Naive thymus-derived CD4-positive, alpha-beta T cell (primary cell): ENCODE measurements at regions not wholly inside any gene's neighbourhood (a gene's known extent, or its start where the extent isn't known, plus 50 kb on each side); places are given as distances from the start of the nearest gene placed in this dataset.

Experiments used
- ATAC-seq: fragments of 150-1000 bp; cut with Tn5 transposase; 2 replicates; pipeline ENCODE4 v1.10.0; 2021; ENCODE audit warnings: mild to moderate bottlenecking, moderate library complexity
- CTCF ChIA-PET: fragments of 350-600 bp; sonication (Branson Sonifier 250); formaldehyde crosslinking; loops from one replicate; lab custom pipeline; 2021; ENCODE audit warnings: antibody characterized with exemption; lab: Charles Lee
- POLR2A ChIA-PET: fragments of 350-600 bp; sonication (Branson Sonifier 250); formaldehyde crosslinking; loops from one replicate; lab custom pipeline; 2021; ENCODE audit warnings: antibody characterized with exemption, inconsistent platforms; lab: Charles Lee
- DNase-seq, 9 donors: peaks; one replicate each; pipeline versions ENCODE4 v3.0.0 to v3.0.0-alpha.2; 2020 to 2022; ENCODE audit warnings: mixed read lengths in 1 of 9
- H3K27ac ChIP-seq: one replicate; pipeline ENCODE4 v1.7.0; 2013; ENCODE audit warnings: mild to moderate bottlenecking, low read depth, low read length, moderate library complexity
- H3K27me3 ChIP-seq, 2 donors: one replicate each; pipeline ENCODE4 v1.7.0; 2013; ENCODE audit warnings: low read length in 2 of 2, mild to moderate bottlenecking in 2 of 2, moderate library complexity in 2 of 2; ENCODE audit not compliant: control insufficient read depth in 2 of 2, insufficient read depth in 2 of 2
- H3K36me3 ChIP-seq, 3 experiments: 1 replicate in 2 of 3; 2 replicates in 1 of 3; pipeline ENCODE4 v1.7.0; 2013; ENCODE audit warnings: low read length in 3 of 3, mild to moderate bottlenecking in 3 of 3, moderate library complexity in 1 of 3; ENCODE audit not compliant: insufficient read depth in 3 of 3, control insufficient read depth in 2 of 3
- H3K4me1 ChIP-seq, 2 donors: one replicate each; pipeline ENCODE4 v1.7.0; 2013; ENCODE audit warnings: low read length in 2 of 2, mild to moderate bottlenecking in 2 of 2, moderate library complexity in 1 of 2; ENCODE audit not compliant: control insufficient read depth in 2 of 2, insufficient read depth in 2 of 2
- H3K4me3 ChIP-seq: 2 replicates; pipeline ENCODE4 v1.7.0; 2013; ENCODE audit warnings: mild to moderate bottlenecking, low read length
- H3K9me3 ChIP-seq, 3 experiments: 1 replicate in 2 of 3; 2 replicates in 1 of 3; pipeline ENCODE4 v1.7.0; 2013; ENCODE audit warnings: low read length in 3 of 3; ENCODE audit not compliant: control insufficient read depth in 2 of 3
- H3K27ac Mint-ChIP-seq, 9 donors: one replicate each; pipeline ENCODE4 v1.8.0; 2020 to 2022; ENCODE audit warnings: mixed read lengths in 9 of 9, mild to moderate bottlenecking in 8 of 9, moderate library complexity in 5 of 9, inconsistent platforms in 2 of 9
- H3K27me3 Mint-ChIP-seq, 5 donors: one replicate each; pipeline ENCODE4 v1.8.0; 2021 to 2022; ENCODE audit warnings: mixed read lengths in 5 of 5, mild to moderate bottlenecking in 1 of 5
- H3K36me3 Mint-ChIP-seq, 5 donors: one replicate each; pipeline ENCODE4 v1.8.0; 2020 to 2022; ENCODE audit warnings: mixed read lengths in 5 of 5, mild to moderate bottlenecking in 3 of 5, inconsistent platforms in 1 of 5
- H3K4me1 Mint-ChIP-seq, 7 donors: one replicate each; pipeline ENCODE4 v1.8.0; 2020 to 2022; ENCODE audit warnings: mixed read lengths in 7 of 7, mild to moderate bottlenecking in 3 of 7, inconsistent platforms in 1 of 7
- H3K4me3 Mint-ChIP-seq, 10 donors: one replicate each; pipeline ENCODE4 v1.8.0; 2020 to 2022; ENCODE audit warnings: mild to moderate bottlenecking in 10 of 10, mixed read lengths in 10 of 10, moderate library complexity in 6 of 10, inconsistent platforms in 2 of 10
- H3K9me3 Mint-ChIP-seq, 11 donors: one replicate each; pipeline ENCODE4 v1.8.0; 2020 to 2022; ENCODE audit warnings: mixed read lengths in 11 of 11, mild to moderate bottlenecking in 4 of 11, inconsistent platforms in 1 of 11, moderate library complexity in 1 of 11
- intact Hi-C, 2 donors: fragments of 100-400 bp; cut with micrococcal nuclease; formaldehyde crosslinking; loops; one replicate each; pipeline ENCODE4 v1.15.1; 2023

DNA sequence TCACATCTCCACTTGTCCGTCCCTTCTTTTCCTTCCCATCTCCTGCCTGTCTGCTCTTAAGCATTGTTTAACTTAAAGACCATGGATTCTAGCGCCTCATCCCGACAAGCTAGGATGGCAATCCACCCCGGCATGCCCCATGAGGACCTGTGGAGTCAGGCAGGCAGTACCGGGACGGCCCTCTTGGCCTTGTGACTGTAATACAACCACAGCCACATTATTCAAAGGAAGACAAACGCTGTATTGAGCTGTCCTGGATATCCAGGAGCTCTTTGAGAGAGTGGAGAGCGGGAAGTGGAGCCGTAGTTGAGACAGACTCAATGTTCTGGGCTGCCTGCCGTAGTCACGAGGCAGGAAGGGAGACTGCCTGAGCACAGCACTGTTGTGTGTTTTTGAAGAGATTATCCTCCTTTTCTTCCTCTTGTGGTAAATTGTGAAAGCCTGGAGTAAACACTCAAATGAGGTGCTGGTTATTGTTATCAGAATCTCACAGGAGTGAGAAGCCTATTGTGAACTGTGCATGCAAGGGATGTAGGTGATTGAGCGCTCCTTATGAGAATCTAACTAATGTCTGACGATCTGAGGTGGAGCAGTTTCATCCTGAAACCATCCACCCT, 929.8 kb upstream of the CNTNAP5 start:
- no peaks in the 10 kb centered on the region for H3K4me1 ChIP-seq
- no peaks in the 10 kb centered on the region for H3K36me3 Mint-ChIP-seq
- no peaks in the 10 kb centered on the region for H3K27me3 ChIP-seq
- CTCF ChIA-PET: no interaction called here
- H3K4me3 ChIP-seq: no peak overlapping the region
- peaks cover 4 to 16% (median 8%) of the 10 kb centered on the region in 11 donors for H3K9me3 Mint-ChIP-seq
- H3K27ac Mint-ChIP-seq: no peak overlapping the region
- no peaks in the 10 kb centered on the region for H3K27me3 Mint-ChIP-seq
- no peaks in the 10 kb centered on the region for H3K4me1 Mint-ChIP-seq
- no peak overlapping the region for H3K4me3 Mint-ChIP-seq
- H3K27ac ChIP-seq: no peak overlapping the region
- H3K36me3 ChIP-seq: no peaks in the 10 kb centered on the region
- DNase-seq (no peak), ATAC-seq (peak; percentile 34)
- no peaks in the 10 kb centered on the region for H3K9me3 ChIP-seq
- POLR2A ChIA-PET: no interaction called here
- intact Hi-C loops: no loop called here

- CTCF ChIA-PET: no interaction called here
- no peaks in the 10 kb centered on the region for H3K27me3 Mint-ChIP-seq
- no peaks in the 10 kb centered on the region for H3K4me1 Mint-ChIP-seq
- H3K4me1 ChIP-seq: no peaks in the 10 kb centered on the region
- POLR2A ChIA-PET: no interaction called here
- ATAC-seq: no peak
- intact Hi-C loops: no loop called here
- H3K4me3 Mint-ChIP-seq: no peak overlapping the region
- H3K27ac ChIP-seq: no peak overlapping the region
- H3K9me3 Mint-ChIP-seq: peaks cover 3 to 14% (median 10%) of the 10 kb centered on the region in 11 donors
- DNase-seq: no peak
- H3K27ac Mint-ChIP-seq: no peak overlapping the region
- H3K4me3 ChIP-seq: no peak overlapping the region
- no peaks in the 10 kb centered on the region for H3K36me3 ChIP-seq
- H3K36me3 Mint-ChIP-seq: no peaks in the 10 kb centered on the region
- H3K27me3 ChIP-seq: no peaks in the 10 kb centered on the region
- H3K9me3 ChIP-seq: no peaks in the 10 kb centered on the region
Observed at GRCh38 chr2:123098619-123099018, 926.5 kb upstream of the CNTNAP5 start.

GRCh38 chr2:123101434-123101833, 923.7 kb upstream of the CNTNAP5 start:
- Mint-ChIP-seq H3K4me3 (no peak overlapping the region), H3K36me3 (no peaks in the 10 kb centered on the region), H3K27ac (no peak overlapping the region), H3K27me3 (no peaks in the 10 kb centered on the region), H3K9me3 (peaks cover 0 to 15% (median 6%) of the 10 kb centered on the region in 11 donors), H3K4me1 (no peaks in the 10 kb centered on the region)
- H3K9me3 ChIP-seq: no peaks in the 10 kb centered on the region
- no peaks in the 10 kb centered on the region for H3K27me3 ChIP-seq
- H3K4me1 ChIP-seq: no peaks in the 10 kb centered on the region
- DNase-seq (no peak), ATAC-seq (no peak)
- CTCF ChIA-PET: no interaction called here
- H3K4me3 ChIP-seq: no peak overlapping the region
- H3K36me3 ChIP-seq: no peaks in the 10 kb centered on the region
- H3K27ac ChIP-seq: no peak overlapping the region
- POLR2A ChIA-PET: no interaction called here
- intact Hi-C loops: no loop called here

- H3K4me1 ChIP-seq: no peaks in the 10 kb centered on the region
- CTCF ChIA-PET: no interaction called here
- no peak overlapping the region for H3K4me3 Mint-ChIP-seq
- no peaks in the 10 kb centered on the region for H3K36me3 ChIP-seq
- H3K27me3 Mint-ChIP-seq: no peaks in the 10 kb centered on the region
- no peak for ATAC-seq
- H3K27ac Mint-ChIP-seq: no peak overlapping the region
- no peaks in the 10 kb centered on the region for H3K4me1 Mint-ChIP-seq
- no peaks in the 10 kb centered on the region for H3K27me3 ChIP-seq
- peaks cover 0 to 22% (median 7%) of the 10 kb centered on the region in 11 donors for H3K9me3 Mint-ChIP-seq
- H3K9me3 ChIP-seq: no peaks in the 10 kb centered on the region
- POLR2A ChIA-PET: no interaction called here
- intact Hi-C loops: no loop called here
- H3K36me3 Mint-ChIP-seq: no peaks in the 10 kb centered on the region
- H3K27ac ChIP-seq: no peak overlapping the region
- DNase-seq: no peak
- H3K4me3 ChIP-seq: no peak overlapping the region
Observed at GRCh38 chr2:123103902-123104301, 921.2 kb upstream of the CNTNAP5 start.

DNA sequence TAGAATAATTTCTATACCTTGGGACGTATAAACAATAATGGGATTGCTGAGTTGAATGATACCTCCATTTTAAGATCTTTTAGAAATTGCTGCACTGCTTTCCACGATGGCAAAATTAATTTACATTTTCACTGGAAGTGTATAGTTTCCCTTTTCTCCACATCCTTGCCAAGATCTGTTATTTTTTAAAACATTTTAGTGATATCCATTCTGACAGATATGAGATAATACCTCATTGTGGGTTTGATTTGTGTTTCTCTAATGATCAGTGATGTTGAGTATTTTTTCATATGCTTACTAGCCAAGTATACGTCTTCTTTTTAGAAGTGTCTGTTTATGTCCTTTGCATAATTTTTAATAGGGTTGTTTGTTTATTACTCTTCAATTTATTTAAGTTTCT, 908.5 kb upstream of the CNTNAP5 start:
- POLR2A ChIA-PET: no interaction called here
- ATAC-seq: no peak
- no peak for DNase-seq
- H3K4me1 ChIP-seq: no peaks in the 10 kb centered on the region
- no peaks in the 10 kb centered on the region for H3K27me3 Mint-ChIP-seq
- no peak overlapping the region for H3K27ac Mint-ChIP-seq
- no peaks in the 10 kb centered on the region for H3K9me3 ChIP-seq
- intact Hi-C loops: no loop called here
- no peak overlapping the region for H3K27ac ChIP-seq
- no peaks in the 10 kb centered on the region for H3K27me3 ChIP-seq
- CTCF ChIA-PET: no interaction called here
- no peak overlapping the region for H3K4me3 Mint-ChIP-seq
- no peaks in the 10 kb centered on the region for H3K36me3 ChIP-seq
- H3K4me3 ChIP-seq: no peak overlapping the region
- H3K4me1 Mint-ChIP-seq: no peaks in the 10 kb centered on the region
- peaks cover 0 to 39% (median 11%) of the 10 kb centered on the region in 11 donors for H3K9me3 Mint-ChIP-seq
- no peaks in the 10 kb centered on the region for H3K36me3 Mint-ChIP-seq

- H3K4me3 Mint-ChIP-seq: no peak overlapping the region
- peaks cover 0 to 5% (median 0%) of the 10 kb centered on the region in 5 donors for H3K36me3 Mint-ChIP-seq
- CTCF ChIA-PET: no interaction called here
Observed at GRCh38 chr2:123127236-123127635, 897.9 kb upstream of the CNTNAP5 start.

DNA sequence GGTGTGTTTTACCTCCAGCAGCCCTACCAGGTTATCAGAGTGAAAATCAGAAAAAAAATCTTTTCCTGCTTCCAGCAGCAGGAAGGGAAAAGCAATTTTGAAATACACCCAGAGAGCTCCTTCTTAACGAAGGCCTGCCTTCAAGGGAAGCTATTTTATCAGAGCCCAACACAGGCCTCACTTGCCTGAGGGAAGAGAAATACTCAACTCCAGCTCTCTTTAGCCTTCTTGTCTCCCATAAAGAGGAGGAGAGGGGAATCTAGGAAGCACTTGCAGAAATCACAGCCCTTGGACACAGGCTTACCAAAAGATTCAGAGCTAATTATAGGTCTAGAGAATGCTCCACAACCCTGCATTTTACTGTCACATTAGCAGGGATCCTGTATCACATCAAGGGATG, 896.1 kb upstream of the CNTNAP5 start:
- Histone ChIP-seq H3K27me3 (no peaks in the 10 kb centered on the region), H3K4me3 (no peak overlapping the region), H3K9me3 (no peaks in the 10 kb centered on the region), H3K27ac (no peak overlapping the region), H3K36me3 (no peaks in the 10 kb centered on the region), H3K4me1 (no peaks in the 10 kb centered on the region)
- ChIA-PET CTCF (interaction anchor here (0.9 kb wide), 1 partner anchor 16 kb away, joined by 3 read pairs; no protein-coding TSS in a partner anchor), POLR2A (no interaction called here)
- H3K9me3 Mint-ChIP-seq: peaks cover 3 to 28% (median 10%) of the 10 kb centered on the region in 11 donors
- no peak overlapping the region for H3K4me3 Mint-ChIP-seq
- ATAC-seq (no peak), DNase-seq (no peak)
- H3K27me3 Mint-ChIP-seq: no peaks in the 10 kb centered on the region
- intact Hi-C loops: no loop called here
- no peaks in the 10 kb centered on the region for H3K4me1 Mint-ChIP-seq
- H3K36me3 Mint-ChIP-seq: peaks cover 0 to 5% (median 0%) of the 10 kb centered on the region in 5 donors
- no peak overlapping the region for H3K27ac Mint-ChIP-seq

More at GRCh38 chr2:123127236-123127635, 897.9 kb upstream of the CNTNAP5 start:
- no peak overlapping the region for H3K27ac Mint-ChIP-seq
- Histone ChIP-seq H3K27me3 (no peaks in the 10 kb centered on the region), H3K4me1 (no peaks in the 10 kb centered on the region), H3K36me3 (no peaks in the 10 kb centered on the region), H3K4me3 (no peak overlapping the region), H3K9me3 (no peaks in the 10 kb centered on the region), H3K27ac (no peak overlapping the region)
- no peaks in the 10 kb centered on the region for H3K4me1 Mint-ChIP-seq
- peaks cover 3 to 20% (median 8%) of the 10 kb centered on the region in 11 donors for H3K9me3 Mint-ChIP-seq
- DNase-seq: no peak
- intact Hi-C loops: no loop called here
- H3K27me3 Mint-ChIP-seq: no peaks in the 10 kb centered on the region
- ATAC-seq: no peak
- POLR2A ChIA-PET: no interaction called here
